ENCODE measurements at regions not wholly inside any gene's neighbourhood (a gene's known extent, or its start where the extent isn't known, plus 50 kb on each side); places are given as distances from the start of the nearest gene placed in this dataset.

GRCh38 chr2:104286841-104287240 is 567.1 kb upstream of the POU3F3 start:
- TF ChIP-seq POLR2AphosphoS5 (IDR thresholded peaks at IDR 0.05; ENCODE audit: borderline replicate concordance, low read depth, low read length) = no peak
- no peak for TF ChIP-seq EZH2 (IDR thresholded peaks at IDR 0.05)

Measured in SK-N-MC (cell line).